Smooth muscle cell (in vitro differentiated cells): ENCODE measurements at regions not wholly inside any gene's neighbourhood (a gene's known extent, or its start where the extent isn't known, plus 50 kb on each side); places are given as distances from the start of the nearest gene placed in this dataset.

Source experiments
- DNase-seq: peaks from one replicate; lab custom pipeline; 2025; ENCODE audit not compliant: unreplicated experiment; lab: John Stamatoyannopoulos, UW
- H2AFZ ChIP-seq: fragments of 200-600 bp; sonication (generic); 2 replicates; pipeline ENCODE4 v1.6.0; 2016; ENCODE audit warnings: antibody characterized with exemption, low read depth, mild to moderate bottlenecking
- H3F3A ChIP-seq: fragments of 200-600 bp; sonication (generic); 2 replicates; pipeline ENCODE4 v1.6.0; 2017; ENCODE audit warnings: antibody characterized with exemption, low read depth
- H3K27ac ChIP-seq: fragments of 200-600 bp; sonication (generic); 2 replicates; pipeline ENCODE4 v1.5.1; 2016; ENCODE audit warnings: low read depth, mild to moderate bottlenecking
- H3K27me3 ChIP-seq: fragments of 200-600 bp; sonication (generic); 2 replicates; pipeline ENCODE4 v1.6.1; 2016; ENCODE audit warnings: low read depth, mild to moderate bottlenecking
- H3K36me3 ChIP-seq: fragments of 200-600 bp; sonication (generic); 2 replicates; pipeline ENCODE4 v1.5.1; 2016; ENCODE audit warnings: low read depth
- H3K4me1 ChIP-seq: fragments of 200-600 bp; sonication (generic); 2 replicates; pipeline ENCODE4 v1.5.1; 2016; ENCODE audit warnings: low read depth
- H3K4me2 ChIP-seq: fragments of 200-600 bp; sonication (generic); 2 replicates; pipeline ENCODE4 v1.6.0; 2016; ENCODE audit warnings: mild to moderate bottlenecking
- H3K4me3 ChIP-seq: fragments of 200-600 bp; sonication (generic); 2 replicates; pipeline ENCODE4 v1.5.1; 2016; ENCODE audit warnings: mild to moderate bottlenecking
- H3K79me2 ChIP-seq: fragments of 200-600 bp; sonication (generic); 2 replicates; pipeline ENCODE4 v1.6.0; 2016; ENCODE audit warnings: low read depth, mild to moderate bottlenecking
- H3K9ac ChIP-seq: fragments of 200-600 bp; sonication (generic); 2 replicates; pipeline ENCODE4 v1.6.0; 2016; ENCODE audit warnings: low read depth
- H3K9me3 ChIP-seq: fragments of 200-600 bp; sonication (generic); replicated peaks from 2 replicates; pipeline ENCODE4 v1.5.1; 2016; ENCODE audit warnings: low read depth
- H4K20me1 ChIP-seq: fragments of 200-600 bp; sonication (generic); 2 replicates; pipeline ENCODE4 v1.6.0; 2016; ENCODE audit warnings: low read depth
- CTCF ChIP-seq: fragments of 200-600 bp; sonication (generic); IDR thresholded peaks from 2 replicates; pipeline ENCODE4 v1.5.1; 2017; ENCODE audit warnings: borderline replicate concordance, mild to moderate bottlenecking, antibody characterized with exemption; ENCODE audit not compliant: insufficient read depth, poor library complexity, severe bottlenecking
- WGBS: methylation state at CpG from one replicate; pipeline ENCODE4 v1.1.7; 2016; ENCODE audit warnings: low lambda C conversion rate; 5-methylcytosine and 5-hydroxymethylcytosine counted together

- TF ChIP-seq CTCF: no peak
- no peak for DNase-seq
- Histone ChIP-seq H3K27me3 (no peaks in the 10 kb centered on the region), H3K27ac (no peak overlapping the region), H3K79me2 (no peaks in the 10 kb centered on the region), H3F3A (no peaks in the 10 kb centered on the region), H4K20me1 (no peaks in the 10 kb centered on the region), H3K4me3 (no peak overlapping the region), H2AFZ (no peak overlapping the region), H3K36me3 (no peaks in the 10 kb centered on the region), H3K9me3 (no peaks in the 10 kb centered on the region), H3K9ac (no peak overlapping the region), H3K4me2 (no peak overlapping the region), H3K4me1 (peaks cover 15% of the 10 kb centered on the region)
- 93% methylated on average over 39 of the region's 41 CpGs for WGBS
Observed at GRCh38 chr14:101227611-101228594, 324.4 kb upstream of the RTL1 start.

- WGBS: 91% methylated on average over 17 of the region's 17 CpGs
- no peaks in the 10 kb centered on the region for H3K36me3 ChIP-seq
- H3K4me1 ChIP-seq: peaks cover 8% of the 10 kb centered on the region
- no peaks in the 10 kb centered on the region for H3K27me3 ChIP-seq
- no peaks in the 10 kb centered on the region for H3F3A ChIP-seq
- no peak for TF ChIP-seq CTCF
- DNase-seq: no peak
- H3K79me2 ChIP-seq: no peaks in the 10 kb centered on the region
- no peak overlapping the region for H3K4me3 ChIP-seq
- H3K9ac ChIP-seq: no peak overlapping the region
- H3K27ac ChIP-seq: no peak overlapping the region
- no peak overlapping the region for H3K4me2 ChIP-seq
- H3K9me3 ChIP-seq: no peaks in the 10 kb centered on the region
- no peaks in the 10 kb centered on the region for H4K20me1 ChIP-seq
- H2AFZ ChIP-seq: no peak overlapping the region
Observed at GRCh38 chr14:101228949-101229541, 325.5 kb upstream of the RTL1 start.

- Histone ChIP-seq H3F3A (no peaks in the 10 kb centered on the region), H3K9ac (no peak overlapping the region), H3K79me2 (no peaks in the 10 kb centered on the region), H3K4me3 (no peak overlapping the region), H3K27me3 (no peaks in the 10 kb centered on the region), H3K9me3 (no peaks in the 10 kb centered on the region), H3K36me3 (no peaks in the 10 kb centered on the region), H4K20me1 (no peaks in the 10 kb centered on the region), H3K4me2 (no peak overlapping the region), H2AFZ (no peak overlapping the region), H3K27ac (no peak overlapping the region), H3K4me1 (peaks cover 11% of the 10 kb centered on the region)
- TF ChIP-seq CTCF: no peak
- DNase-seq: no peak
- 98% methylated on average over 8 of the region's 27 CpGs for WGBS
Observed at GRCh38 chr14:101229666-101230065, 326.1 kb upstream of the RTL1 start.
